A549 (cell line): ENCODE measurements at regions not wholly inside any gene's neighbourhood (a gene's known extent, or its start where the extent isn't known, plus 50 kb on each side); places are given as distances from the start of the nearest gene placed in this dataset.

ENCODE experiments used
- CBX2 ChIP-seq: fragments of 200-600 bp; sonication (generic); IDR thresholded peaks from 2 replicates; pipeline ENCODE4 v1.6.1; 2016; ENCODE audit warnings: low read depth, mild to moderate bottlenecking, borderline replicate concordance
- CTCF ChIP-seq: fragments of >200 bp; sonication (Bioruptor Twin); formaldehyde crosslinking; IDR thresholded peaks from 3 replicates; pipeline ENCODE4 v1.5.1; 2016
- JUN ChIP-seq, 2 experiments: fragments of >200 bp; sonication (Bioruptor Twin); formaldehyde crosslinking; IDR thresholded peaks; 2 replicates in 1 of 2; 3 replicates in 1 of 2; pipeline ENCODE4 v1.6.1; 2016 to 2017
- MAX ChIP-seq: IDR thresholded peaks from 2 replicates; pipeline ENCODE4 v1.6.1; 2012

GRCh38 chr1:115440733-115441132 lies 102.7 kb upstream of the NGF start:
- TF ChIP-seq JUN (IDR thresholded peaks at IDR 0.05) (no peak), CTCF (no peak), CBX2 (no peak), MAX (no peak)
